Neural cell (in vitro differentiated cells): ENCODE measurements at regions not wholly inside any gene's neighbourhood (a gene's known extent, or its start where the extent isn't known, plus 50 kb on each side); places are given as distances from the start of the nearest gene placed in this dataset.

ENCODE experiments used
- H2AFZ ChIP-seq: fragments of 200-600, 300-800 bp; sonication (generic), shearing (Covaris generic); 2 replicates; pipeline ENCODE4 v1.6.0; 2014; ENCODE audit warnings: low read depth, mild to moderate bottlenecking, antibody characterized with exemption, low read length, moderate library complexity
- H3F3A ChIP-seq: fragments of 200-600 bp; shearing (Covaris generic); 2 replicates; pipeline ENCODE4 v1.6.1; 2016; ENCODE audit warnings: mild to moderate bottlenecking, moderate library complexity, mixed read lengths, antibody characterized with exemption, low read length; ENCODE audit not compliant: insufficient read depth, poor library complexity, severe bottlenecking
- H3K27ac ChIP-seq: fragments of 200-600, 300-800 bp; sonication (generic), shearing (Covaris generic); 2 replicates; pipeline ENCODE4 v1.5.1; 2014; ENCODE audit warnings: mild to moderate bottlenecking, low read length, moderate library complexity
- H3K27me3 ChIP-seq: fragments of 300-800, 200-600 bp; sonication (generic), shearing (Covaris generic); 2 replicates; pipeline ENCODE4 v1.6.0; 2014; ENCODE audit warnings: mild to moderate bottlenecking, low read depth, low read length, moderate library complexity; ENCODE audit not compliant: insufficient read depth
- H3K36me3 ChIP-seq: fragments of 300-800, 200-600 bp; sonication (generic), shearing (Covaris generic); 2 replicates; pipeline ENCODE4 v1.5.1; 2014; ENCODE audit warnings: mild to moderate bottlenecking, antibody characterized with exemption, low read length, moderate library complexity; ENCODE audit not compliant: insufficient read depth
- H3K4me2 ChIP-seq: fragments of 300-800, 200-600 bp; sonication (generic), shearing (Covaris generic); 2 replicates; pipeline ENCODE4 v1.6.0; 2014; ENCODE audit warnings: mild to moderate bottlenecking, low read length
- H3K4me3 ChIP-seq: fragments of 300-800, 200-600 bp; sonication (generic), shearing (Covaris generic); 2 replicates; pipeline ENCODE4 v1.5.1; 2014; ENCODE audit warnings: mild to moderate bottlenecking, low read length, moderate library complexity
- H3K79me2 ChIP-seq: fragments of 200-600 bp; shearing (Covaris generic); replicated peaks from 2 replicates; pipeline ENCODE4 v1.6.0; 2014; ENCODE audit warnings: mild to moderate bottlenecking, low read length, moderate library complexity; ENCODE audit not compliant: insufficient read depth
- H3K9ac ChIP-seq: fragments of 300-800, 200-600 bp; sonication (generic), shearing (Covaris generic); 2 replicates; pipeline ENCODE4 v1.6.1; 2016; ENCODE audit warnings: mild to moderate bottlenecking, low read length, mixed read lengths
- H3K9me2 ChIP-seq: fragments of 200-600 bp; shearing (Covaris generic); 2 replicates; pipeline ENCODE4 v1.6.1; 2016; ENCODE audit warnings: mild to moderate bottlenecking, low read length, mixed read lengths; ENCODE audit not compliant: insufficient read depth
- H3K9me3 ChIP-seq: fragments of 200-600, 300-800 bp; sonication (generic), shearing (Covaris generic); 2 replicates; pipeline ENCODE4 v1.6.1; 2016; ENCODE audit warnings: mild to moderate bottlenecking, mixed run types, low read length, moderate library complexity, mixed read lengths
- H4K20me1 ChIP-seq: fragments of 200-600 bp; shearing (Covaris generic); 2 replicates; pipeline ENCODE4 v1.6.1; 2016; ENCODE audit warnings: mild to moderate bottlenecking, mixed run types; ENCODE audit not compliant: insufficient read depth
- CTCF ChIP-seq: fragments of 450-650 bp; IDR thresholded peaks from 2 replicates; pipeline ENCODE4 v1.5.1; 2014; ENCODE audit warnings: antibody characterized with exemption, mild to moderate bottlenecking, moderate library complexity; ENCODE audit not compliant: poor library complexity, severe bottlenecking
- EP300 ChIP-seq: fragments of 450-650 bp; conservative IDR thresholded peaks from 2 replicates; pipeline ENCODE4 v1.6.1; 2014; ENCODE audit warnings: antibody characterized with exemption, mild to moderate bottlenecking, moderate library complexity; ENCODE audit not compliant: poor library complexity, severe bottlenecking
- EZH2 ChIP-seq: fragments of 200-600, 300-800 bp; shearing (Covaris generic), sonication (generic); IDR thresholded peaks from 2 replicates; pipeline ENCODE4 v1.6.1; 2014; ENCODE audit warnings: antibody characterized with exemption, low read length, borderline replicate concordance, mild to moderate bottlenecking; ENCODE audit not compliant: insufficient read depth, poor library complexity, severe bottlenecking
- MXI1 ChIP-seq: fragments of 450-650 bp; conservative IDR thresholded peaks from 2 replicates; pipeline ENCODE4 v1.6.1; 2014; ENCODE audit warnings: antibody characterized with exemption, mild to moderate bottlenecking; ENCODE audit not compliant: poor library complexity, severe bottlenecking
- POLR2AphosphoS5 ChIP-seq: IDR thresholded peaks from 2 replicates; pipeline ENCODE4 v1.6.1; 2012
- RAD21 ChIP-seq: fragments of 450-650 bp; conservative IDR thresholded peaks from 2 replicates; pipeline ENCODE4 v1.6.1; 2014; ENCODE audit warnings: antibody characterized with exemption, mild to moderate bottlenecking, moderate library complexity
- REST ChIP-seq: IDR thresholded peaks from 2 replicates; pipeline ENCODE4 v1.6.1; 2012; ENCODE audit warnings: borderline replicate concordance
- SMC3 ChIP-seq: fragments of 450-650 bp; conservative IDR thresholded peaks from 2 replicates; pipeline ENCODE4 v1.6.1; 2014; ENCODE audit warnings: antibody characterized with exemption, mild to moderate bottlenecking, moderate library complexity; ENCODE audit not compliant: poor library complexity
- TAF1 ChIP-seq: IDR thresholded peaks from 2 replicates; pipeline ENCODE4 v1.6.1; 2012; ENCODE audit warnings: low read depth

GRCh38 chrX:45806410-45807121 lies 605.9 kb upstream of the DIPK2B start:
- no peaks in the 10 kb centered on the region for H3K9me3 ChIP-seq
- H3K79me2 ChIP-seq: no peaks in the 10 kb centered on the region
- no peak overlapping the region for H3K27ac ChIP-seq
- no peak overlapping the region for H3K4me2 ChIP-seq
- no peaks in the 10 kb centered on the region for H3F3A ChIP-seq
- no peak overlapping the region for H3K4me3 ChIP-seq
- no peaks in the 10 kb centered on the region for H3K36me3 ChIP-seq
- no peaks in the 10 kb centered on the region for H4K20me1 ChIP-seq
- TF ChIP-seq SMC3: no peak
- no peaks in the 10 kb centered on the region for H3K9me2 ChIP-seq
- no peaks in the 10 kb centered on the region for H3K27me3 ChIP-seq
- no peak overlapping the region for H2AFZ ChIP-seq
- no peak overlapping the region for H3K9ac ChIP-seq

- no peaks in the 10 kb centered on the region for H3K36me3 ChIP-seq
- no peak overlapping the region for H3K27ac ChIP-seq
- no peak overlapping the region for H3K4me3 ChIP-seq
- no peaks in the 10 kb centered on the region for H3K9me3 ChIP-seq
- TF ChIP-seq REST (no peak), RAD21 (no peak), EZH2 (no peak), MXI1 (no peak), CTCF (no peak), TAF1 (no peak), POLR2AphosphoS5 (no peak), EP300 (no peak), SMC3 (no peak)
- no peaks in the 10 kb centered on the region for H3K9me2 ChIP-seq
- H3K79me2 ChIP-seq: no peaks in the 10 kb centered on the region
- H2AFZ ChIP-seq: no peak overlapping the region
- no peaks in the 10 kb centered on the region for H4K20me1 ChIP-seq
- H3K9ac ChIP-seq: no peak overlapping the region
- H3K27me3 ChIP-seq: no peaks in the 10 kb centered on the region
- H3F3A ChIP-seq: no peaks in the 10 kb centered on the region
- H3K4me2 ChIP-seq: no peak overlapping the region
These were observed 603.6 kb upstream of the DIPK2B start for GRCh38 chrX:45804276-45804675.
